A673 (cell line): ENCODE measurements at regions not wholly inside any gene's neighbourhood (a gene's known extent, or its start where the extent isn't known, plus 50 kb on each side); places are given as distances from the start of the nearest gene placed in this dataset.

ENCODE experiments used
- CTCF ChIP-seq: fragments of 300-800, 200-600 bp; sonication (generic); conservative IDR thresholded peaks from 2 replicates; pipeline ENCODE4 v1.5.1; 2017; ENCODE audit warnings: low read depth, mild to moderate bottlenecking, antibody characterized with exemption, low read length, moderate library complexity, mixed read lengths
- EZH2 ChIP-seq: fragments of 200-600 bp; sonication (generic); IDR thresholded peaks from 2 replicates; pipeline ENCODE4 v1.6.1; 2017; ENCODE audit warnings: borderline replicate concordance, low read depth, mild to moderate bottlenecking, mixed read lengths, antibody characterized with exemption, low read length; ENCODE audit not compliant: poor library complexity, severe bottlenecking

- TF ChIP-seq CTCF (no peak), EZH2 (no peak)
Observed at GRCh38 chr1:78281580-78281979, 209.2 kb upstream of the PTGFR start.
